Mesodermal cell (in vitro differentiated cells): ENCODE measurements at regions not wholly inside any gene's neighbourhood (a gene's known extent, or its start where the extent isn't known, plus 50 kb on each side); places are given as distances from the start of the nearest gene placed in this dataset.

Source experiments
- H3K27ac ChIP-seq: 2 replicates; pipeline ENCODE4 v1.7.0; 2013; ENCODE audit warnings: mild to moderate bottlenecking, low read depth, low read length, moderate library complexity; ENCODE audit not compliant: severe bottlenecking
- H3K36me3 ChIP-seq: 2 replicates; pipeline ENCODE4 v1.7.1; 2013; ENCODE audit warnings: mild to moderate bottlenecking, low read length, moderate library complexity; ENCODE audit not compliant: control insufficient read depth, insufficient read depth
- H3K4me1 ChIP-seq: one replicate; pipeline ENCODE4 v1.7.1; 2013; ENCODE audit warnings: mild to moderate bottlenecking, low read length; ENCODE audit not compliant: insufficient read depth, control insufficient read depth, poor library complexity, severe bottlenecking
- H3K4me3 ChIP-seq: 2 replicates; pipeline ENCODE4 v1.7.0; 2013; ENCODE audit warnings: low read length, control low read depth, mild to moderate bottlenecking; ENCODE audit not compliant: insufficient read depth, poor library complexity, severe bottlenecking; ENCODE audit errors: extremely low read depth
- H3K9me3 ChIP-seq: 2 replicates; pipeline ENCODE4 v1.7.1; 2013; ENCODE audit warnings: mild to moderate bottlenecking, low read length, moderate library complexity; ENCODE audit not compliant: control insufficient read depth
- WGBS, 2 experiments: methylation state at CpG; one replicate each; pipeline ENCODE4 v1.1.5; 2013; ENCODE audit warnings: missing lambda C conversion rate in 2 of 2; ENCODE audit not compliant: insufficient coverage in 2 of 2; 5-methylcytosine and 5-hydroxymethylcytosine counted together

DNA sequence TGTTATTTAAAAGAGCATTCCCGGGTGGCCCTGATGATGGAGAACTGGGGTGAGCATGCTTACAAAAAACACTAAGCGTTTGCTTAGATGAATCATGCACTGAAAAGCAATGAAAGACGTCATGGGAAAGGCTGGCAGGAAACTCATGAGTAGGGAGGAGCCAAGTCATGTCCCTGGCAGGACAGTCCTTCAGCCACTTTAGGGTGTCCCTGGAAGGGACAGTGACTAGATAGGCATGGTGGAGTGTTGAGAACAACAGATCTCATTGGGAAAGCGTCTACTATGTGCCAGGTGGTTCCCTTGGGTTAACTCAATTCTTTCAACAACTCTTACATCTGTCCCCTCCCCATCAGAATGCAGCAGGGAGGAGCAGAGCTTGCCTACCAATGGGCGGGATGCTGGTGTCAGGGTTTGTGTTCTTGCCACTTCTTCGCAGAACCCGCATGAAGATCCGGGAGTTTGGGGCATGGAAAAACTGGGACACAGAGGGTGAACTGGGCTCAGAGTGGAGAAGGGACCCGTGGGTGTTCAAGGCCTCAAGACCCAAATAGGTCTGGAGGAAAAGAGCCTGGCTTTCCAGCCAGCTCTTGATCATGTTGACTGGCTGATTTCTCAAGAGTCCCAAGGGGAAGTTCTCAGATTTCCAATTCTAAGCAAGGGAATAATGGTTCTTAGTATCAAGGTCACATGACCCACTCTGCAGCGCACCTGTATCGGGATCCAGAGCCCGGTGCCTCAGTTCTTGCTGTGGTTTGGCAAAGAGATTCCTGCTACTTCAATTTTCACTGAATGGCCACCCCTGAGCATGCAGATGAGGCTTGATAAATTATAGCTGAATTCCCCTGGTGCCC is 653.9 kb upstream of the TBX3 start:
- WGBS, 2 experiments = 56 to 61% methylated on average over 6 to 9 of the region's 12 CpGs
- H3K4me1 ChIP-seq = peaks cover 3% of the 10 kb centered on the region
- no peaks in the 10 kb centered on the region for H3K36me3 ChIP-seq
- no peak overlapping the region for H3K27ac ChIP-seq
- H3K4me3 ChIP-seq = no peak overlapping the region
- H3K9me3 ChIP-seq = peaks cover 5% of the 10 kb centered on the region

DNA sequence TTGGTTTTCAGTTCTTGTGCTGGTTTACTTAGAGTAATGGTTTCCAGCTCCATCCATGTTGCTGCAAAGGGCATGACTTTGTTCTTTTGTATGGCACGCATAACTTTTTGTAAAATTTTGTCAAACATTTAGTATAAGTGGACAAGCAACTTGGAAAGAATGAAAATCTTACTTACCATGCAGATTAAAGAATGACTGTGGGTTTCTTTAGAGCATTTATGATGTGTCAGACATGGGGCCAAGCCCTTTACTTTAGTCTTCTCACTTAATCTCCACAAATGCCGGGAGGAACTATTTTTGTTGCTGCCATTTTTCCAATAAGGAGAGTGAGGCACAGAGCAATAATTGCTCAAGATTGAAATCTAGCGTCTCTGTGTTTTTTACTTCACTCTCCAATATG is 652.5 kb upstream of the TBX3 start:
- peaks cover 3% of the 10 kb centered on the region for H3K4me1 ChIP-seq
- H3K27ac ChIP-seq = no peak overlapping the region
- no peak overlapping the region for H3K4me3 ChIP-seq
- no CpG with 5 or more reads among the region's 3 CpGs for WGBS, 2 experiments
- no peaks in the 10 kb centered on the region for H3K36me3 ChIP-seq
- H3K9me3 ChIP-seq = no peaks in the 10 kb centered on the region

DNA sequence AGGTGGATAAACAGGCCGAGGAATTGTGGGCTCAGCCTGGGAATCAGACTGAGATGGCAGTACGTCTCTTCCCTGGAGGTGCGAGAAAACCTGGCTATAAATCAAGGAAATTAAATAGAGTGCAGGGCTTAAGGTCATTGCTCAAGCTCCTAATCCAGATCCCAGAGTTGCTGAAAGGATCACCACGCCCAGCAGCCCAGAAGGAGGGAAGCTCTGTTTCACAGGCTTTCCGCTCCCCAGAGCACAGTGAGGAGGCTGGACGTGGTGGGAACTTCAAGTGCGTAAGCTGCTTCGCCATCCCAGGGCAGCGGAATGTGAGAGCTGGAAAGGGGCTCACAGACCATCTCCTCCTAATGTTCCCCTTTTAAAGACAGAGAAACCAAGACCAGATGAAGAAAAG is 651.6 kb upstream of the TBX3 start:
- Histone ChIP-seq H3K27ac (no peak overlapping the region), H3K9me3 (no peaks in the 10 kb centered on the region), H3K4me1 (no peaks in the 10 kb centered on the region), H3K4me3 (no peak overlapping the region), H3K36me3 (no peaks in the 10 kb centered on the region)
- WGBS, 2 experiments = 87 to 90% methylated on average over 6 to 9 of the region's 9 CpGs

DNA sequence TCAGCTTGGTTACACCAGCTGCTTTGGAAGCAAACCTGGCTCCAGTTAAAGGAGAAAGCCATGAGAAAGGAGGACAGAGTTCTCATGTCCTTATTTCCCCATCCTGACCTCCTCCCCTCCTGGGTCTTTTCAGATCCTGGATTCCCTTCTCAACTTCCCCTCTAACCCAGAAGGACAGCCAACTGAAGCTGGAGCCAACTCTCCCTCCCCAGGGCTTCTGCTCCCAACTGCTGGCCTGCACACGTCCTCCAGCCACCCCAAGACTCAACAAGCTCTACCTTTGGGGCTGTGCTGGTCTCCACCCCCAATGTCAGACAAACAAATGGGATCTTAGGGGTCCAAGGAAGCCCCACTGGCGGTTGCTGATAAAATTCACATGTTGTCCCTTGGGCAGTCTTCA is 651.1 kb upstream of the TBX3 start:
- H3K27ac ChIP-seq = no peak overlapping the region
- WGBS, 2 experiments = 76 to 80% methylated on average over 1 to 2 of the region's 2 CpGs

DNA sequence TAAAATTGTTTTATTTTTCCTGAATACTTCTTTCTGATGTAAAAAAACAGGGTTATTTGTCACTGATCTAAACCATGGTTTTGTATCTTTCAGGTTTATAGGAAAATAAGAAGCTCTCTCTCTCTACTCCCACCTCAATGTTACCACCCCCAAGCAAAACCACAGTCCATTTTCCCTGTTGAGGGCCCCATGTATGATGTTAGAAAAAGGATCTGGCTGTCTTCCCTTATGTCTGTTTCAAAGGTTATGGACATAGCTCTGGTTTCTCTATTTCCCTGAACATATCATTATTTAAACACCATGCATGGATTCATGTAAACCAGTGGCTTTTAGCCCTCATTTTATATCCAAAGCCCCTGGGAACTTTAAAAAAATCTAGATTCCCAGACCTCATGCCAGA is 649.0 kb upstream of the TBX3 start:
- H3K9me3 ChIP-seq = no peaks in the 10 kb centered on the region
- no peaks in the 10 kb centered on the region for H3K36me3 ChIP-seq
- no peaks in the 10 kb centered on the region for H3K4me1 ChIP-seq
- no peak overlapping the region for H3K4me3 ChIP-seq
- H3K27ac ChIP-seq = no peak overlapping the region

More for the DNA sequence above, 651.1 kb upstream of the TBX3 start:
- Histone ChIP-seq H3K4me1 (no peaks in the 10 kb centered on the region), H3K4me3 (no peak overlapping the region), H3K9me3 (no peaks in the 10 kb centered on the region), H3K36me3 (no peaks in the 10 kb centered on the region)

DNA sequence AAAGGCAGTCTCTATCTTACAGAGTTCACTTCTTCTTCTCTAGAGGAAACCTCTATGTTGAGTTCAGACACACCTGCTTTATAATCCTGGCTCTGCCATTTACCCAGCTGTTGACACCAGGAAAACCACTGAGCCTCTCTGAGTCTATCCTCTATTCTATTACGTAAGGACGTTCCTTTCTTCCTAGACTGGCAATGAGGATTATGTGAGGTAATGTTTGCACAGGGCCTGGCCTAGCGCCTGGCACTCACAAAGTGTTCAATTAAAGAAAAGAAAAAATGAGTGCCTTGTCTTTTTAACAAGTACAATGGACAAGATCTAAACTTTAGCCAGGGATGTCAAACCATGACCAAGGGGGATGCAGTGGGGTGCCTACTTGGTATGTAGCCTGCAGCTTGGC is 641.9 kb upstream of the TBX3 start:
- 80 to 100% methylated on average over 1 of the region's 3 CpGs for WGBS, 2 experiments
- no peak overlapping the region for H3K27ac ChIP-seq

DNA sequence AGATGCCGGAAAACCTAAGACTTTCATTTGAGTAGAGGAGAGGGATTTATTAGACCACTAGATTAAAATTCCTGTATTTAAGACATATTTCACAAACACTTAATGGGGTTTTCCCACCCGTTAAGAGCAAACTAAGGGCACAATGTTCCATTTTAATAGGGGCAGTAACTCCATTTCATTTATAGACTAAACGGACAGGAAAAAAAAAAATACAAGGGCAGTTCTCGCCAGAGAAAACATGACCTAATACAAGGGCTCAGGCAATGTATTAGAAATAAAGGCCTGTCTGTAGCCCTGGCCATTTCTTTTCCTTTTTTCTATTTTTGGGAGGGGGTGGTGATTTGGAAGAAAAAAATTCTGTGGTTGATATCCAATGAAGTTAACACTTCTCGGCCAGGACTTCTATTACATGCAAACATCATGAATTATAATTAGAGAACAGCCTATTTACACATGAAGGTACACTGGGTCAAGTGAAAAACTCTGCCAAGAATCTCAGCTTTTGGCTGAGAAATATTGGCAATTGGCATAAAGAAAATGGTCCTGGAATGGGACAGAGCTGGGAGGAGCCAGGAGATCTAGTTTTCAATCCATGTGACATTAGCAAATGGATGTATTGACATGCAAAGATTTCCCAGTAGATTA is 641.1 kb upstream of the TBX3 start:
- 71 to 100% methylated on average over 1 of the region's 5 CpGs for WGBS, 2 experiments
- H3K27ac ChIP-seq = no peak overlapping the region

More for the DNA sequence above, 641.9 kb upstream of the TBX3 start:
- Histone ChIP-seq H3K36me3 (no peaks in the 10 kb centered on the region), H3K4me3 (no peak overlapping the region), H3K9me3 (no peaks in the 10 kb centered on the region), H3K4me1 (peaks cover 6% of the 10 kb centered on the region)

DNA sequence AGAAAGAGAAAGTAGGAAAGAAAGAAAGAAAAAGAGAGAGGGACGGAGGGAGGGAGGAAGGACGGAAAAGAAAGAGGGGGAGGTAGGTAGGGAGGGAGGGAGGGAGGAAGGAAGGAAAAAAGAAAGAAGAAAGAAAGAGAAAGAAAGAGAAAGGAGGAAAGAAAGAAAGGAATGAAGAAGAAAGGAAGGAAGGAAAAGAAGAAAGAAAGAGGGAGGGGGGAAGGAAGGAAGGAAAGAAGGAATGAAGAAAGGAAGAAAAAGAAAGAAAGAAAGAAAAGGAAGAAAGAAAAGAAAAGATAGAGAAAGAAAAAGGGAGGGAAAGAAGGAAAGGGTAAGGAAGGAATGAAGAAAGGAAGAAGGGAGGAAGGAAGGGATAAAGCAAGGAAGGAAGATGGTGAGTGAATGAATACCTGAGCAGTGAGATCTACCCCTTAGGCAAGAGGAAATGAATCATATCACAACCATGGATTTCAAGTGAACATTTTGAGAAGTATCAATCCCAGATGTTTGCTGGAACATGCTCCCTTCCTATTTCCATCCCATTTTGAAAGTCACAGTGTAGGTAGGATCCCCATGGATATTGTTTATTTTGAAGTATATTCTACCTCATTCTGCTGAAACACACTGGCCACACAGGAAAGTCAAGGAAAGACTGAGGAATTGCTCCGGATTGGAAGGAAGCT is 639.4 kb upstream of the TBX3 start:
- WGBS, 2 experiments = 95 to 100% methylated on average over 2 of the region's 3 CpGs
- Histone ChIP-seq H3K9me3 (no peaks in the 10 kb centered on the region), H3K36me3 (no peaks in the 10 kb centered on the region), H3K4me1 (peaks cover 14% of the 10 kb centered on the region), H3K4me3 (no peak overlapping the region), H3K27ac (no peak overlapping the region)

More for the DNA sequence above, 641.1 kb upstream of the TBX3 start:
- H3K9me3 ChIP-seq = no peaks in the 10 kb centered on the region
- H3K4me3 ChIP-seq = no peak overlapping the region
- no peaks in the 10 kb centered on the region for H3K36me3 ChIP-seq
- peaks cover 10% of the 10 kb centered on the region for H3K4me1 ChIP-seq

DNA sequence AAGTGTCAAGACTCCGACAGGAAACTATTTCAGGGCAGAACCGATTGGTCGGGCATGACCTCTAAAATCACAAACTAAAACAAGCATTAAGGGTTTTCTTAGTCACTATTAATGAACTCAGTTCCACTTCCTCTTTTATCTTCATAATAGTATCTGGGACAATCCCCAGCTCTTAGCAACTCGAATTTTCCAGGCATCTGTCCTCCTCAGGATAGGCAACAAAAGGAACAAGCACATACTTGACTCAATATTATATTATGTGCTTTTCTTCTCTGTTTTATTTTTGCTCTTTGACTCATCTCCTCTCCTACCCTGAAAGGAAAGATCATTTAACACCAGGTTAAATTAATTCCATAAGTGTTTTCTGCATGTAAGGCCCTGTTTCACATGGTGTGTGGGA is 638.3 kb upstream of the TBX3 start:
- peaks cover 14% of the 10 kb centered on the region for H3K4me1 ChIP-seq
- no peaks in the 10 kb centered on the region for H3K9me3 ChIP-seq
- 78 to 100% methylated on average over 3 of the region's 4 CpGs for WGBS, 2 experiments
- no peak overlapping the region for H3K4me3 ChIP-seq
- H3K27ac ChIP-seq = no peak overlapping the region
- H3K36me3 ChIP-seq = no peaks in the 10 kb centered on the region

DNA sequence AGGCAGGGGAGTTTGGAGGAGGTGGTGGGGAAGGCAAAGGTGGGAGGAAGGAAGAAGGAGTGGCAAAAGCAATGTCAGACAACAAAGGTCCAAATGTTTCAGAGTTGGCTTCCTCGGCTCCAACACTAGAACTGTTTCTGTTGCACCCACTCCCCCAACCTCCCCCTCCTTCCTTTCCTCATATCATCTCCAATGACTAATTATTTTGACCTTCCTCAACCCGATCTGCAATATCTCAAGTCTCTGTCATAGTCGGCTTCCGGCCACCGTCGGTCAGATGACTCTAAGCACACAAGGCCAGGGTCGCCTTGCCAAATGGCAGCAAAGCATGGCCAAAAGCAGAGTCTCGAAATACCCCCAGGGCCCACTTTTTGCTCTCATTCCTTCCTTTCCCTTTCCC is 637.0 kb upstream of the TBX3 start:
- no peak overlapping the region for H3K4me3 ChIP-seq
- no peak overlapping the region for H3K27ac ChIP-seq
- WGBS, 2 experiments = 82 to 92% methylated on average over 4 to 7 of the region's 8 CpGs
- H3K36me3 ChIP-seq = no peaks in the 10 kb centered on the region
- H3K9me3 ChIP-seq = no peaks in the 10 kb centered on the region
- H3K4me1 ChIP-seq = peaks cover 14% of the 10 kb centered on the region
